ENCODE measurements at regions not wholly inside any gene's neighbourhood (a gene's known extent, or its start where the extent isn't known, plus 50 kb on each side); places are given as distances from the start of the nearest gene placed in this dataset.

GRCh38 chr16:73319737-73320136, 271.8 kb upstream of the ZFHX3 start:
- DNase-seq (ENCODE audit: low spot score) = no peak
- no peak overlapping the region for H3K27ac Mint-ChIP-seq (ENCODE audit: unreplicated experiment)
- TF ChIP-seq CTCF (IDR thresholded peaks at IDR 0.05; ENCODE audit: unreplicated experiment) = no peak
- peaks cover 2% of the 10 kb centered on the region for H3K27me3 Mint-ChIP-seq (ENCODE audit: unreplicated experiment)
- peaks cover 5% of the 10 kb centered on the region for H3K4me1 Mint-ChIP-seq (ENCODE audit: unreplicated experiment)
- peaks cover under 1% of the 10 kb centered on the region for H3K9me3 Mint-ChIP-seq (ENCODE audit: unreplicated experiment)
- H3K36me3 Mint-ChIP-seq (ENCODE audit: low read depth, unreplicated experiment) = no peaks in the 10 kb centered on the region
- no peak overlapping the region for H3K4me3 Mint-ChIP-seq (ENCODE audit: unreplicated experiment)

GRCh38 chr16:73319261-73319660, 271.3 kb upstream of the ZFHX3 start:
- no peak for DNase-seq (ENCODE audit: low spot score)
- H3K4me3 Mint-ChIP-seq (ENCODE audit: unreplicated experiment) = no peak overlapping the region
- H3K27ac Mint-ChIP-seq (ENCODE audit: unreplicated experiment) = no peak overlapping the region
- H3K4me1 Mint-ChIP-seq (ENCODE audit: unreplicated experiment) = peaks cover 5% of the 10 kb centered on the region
- H3K36me3 Mint-ChIP-seq (ENCODE audit: low read depth, unreplicated experiment) = no peaks in the 10 kb centered on the region
- peaks cover 2% of the 10 kb centered on the region for H3K27me3 Mint-ChIP-seq (ENCODE audit: unreplicated experiment)
- no peak for TF ChIP-seq CTCF (IDR thresholded peaks at IDR 0.05; ENCODE audit: unreplicated experiment)
- peaks cover 4% of the 10 kb centered on the region for H3K9me3 Mint-ChIP-seq (ENCODE audit: unreplicated experiment)

GRCh38 chr16:73317321-73317857, 269.5 kb upstream of the ZFHX3 start:
- Mint-ChIP-seq H3K36me3 (ENCODE audit: low read depth, unreplicated experiment) (no peaks in the 10 kb centered on the region), H3K9me3 (ENCODE audit: unreplicated experiment) (peaks cover 4% of the 10 kb centered on the region), H3K27ac (ENCODE audit: unreplicated experiment) (no peak overlapping the region), H3K27me3 (ENCODE audit: unreplicated experiment) (peaks cover 2% of the 10 kb centered on the region), H3K4me1 (ENCODE audit: unreplicated experiment) (no peaks in the 10 kb centered on the region), H3K4me3 (ENCODE audit: unreplicated experiment) (no peak overlapping the region)
- no peak for TF ChIP-seq CTCF (IDR thresholded peaks at IDR 0.05; ENCODE audit: unreplicated experiment)
- no peak for DNase-seq (ENCODE audit: low spot score)

- no peak for DNase-seq (ENCODE audit: low spot score)
- Mint-ChIP-seq H3K4me3 (ENCODE audit: unreplicated experiment) (no peak overlapping the region), H3K4me1 (ENCODE audit: unreplicated experiment) (no peaks in the 10 kb centered on the region), H3K36me3 (ENCODE audit: low read depth, unreplicated experiment) (no peaks in the 10 kb centered on the region), H3K9me3 (ENCODE audit: unreplicated experiment) (peaks cover 4% of the 10 kb centered on the region), H3K27me3 (ENCODE audit: unreplicated experiment) (peaks cover 2% of the 10 kb centered on the region), H3K27ac (ENCODE audit: unreplicated experiment) (no peak overlapping the region)
- no peak for TF ChIP-seq CTCF (IDR thresholded peaks at IDR 0.05; ENCODE audit: unreplicated experiment)
Observed at GRCh38 chr16:73315645-73316044, 267.7 kb upstream of the ZFHX3 start.

- H3K4me3 Mint-ChIP-seq (ENCODE audit: unreplicated experiment) = no peak overlapping the region
- no peaks in the 10 kb centered on the region for H3K4me1 Mint-ChIP-seq (ENCODE audit: unreplicated experiment)
- no peak for TF ChIP-seq CTCF (IDR thresholded peaks at IDR 0.05; ENCODE audit: unreplicated experiment)
- no peak for DNase-seq (ENCODE audit: low spot score)
- no peaks in the 10 kb centered on the region for H3K27me3 Mint-ChIP-seq (ENCODE audit: unreplicated experiment)
- no peak overlapping the region for H3K27ac Mint-ChIP-seq (ENCODE audit: unreplicated experiment)
- peaks cover 4% of the 10 kb centered on the region for H3K9me3 Mint-ChIP-seq (ENCODE audit: unreplicated experiment)
- H3K36me3 Mint-ChIP-seq (ENCODE audit: low read depth, unreplicated experiment) = no peaks in the 10 kb centered on the region
Observed at GRCh38 chr16:73313950-73314349, 266.0 kb upstream of the ZFHX3 start.
